ENCODE measurements at regions not wholly inside any gene's neighbourhood (a gene's known extent, or its start where the extent isn't known, plus 50 kb on each side); places are given as distances from the start of the nearest gene placed in this dataset.

DNA sequence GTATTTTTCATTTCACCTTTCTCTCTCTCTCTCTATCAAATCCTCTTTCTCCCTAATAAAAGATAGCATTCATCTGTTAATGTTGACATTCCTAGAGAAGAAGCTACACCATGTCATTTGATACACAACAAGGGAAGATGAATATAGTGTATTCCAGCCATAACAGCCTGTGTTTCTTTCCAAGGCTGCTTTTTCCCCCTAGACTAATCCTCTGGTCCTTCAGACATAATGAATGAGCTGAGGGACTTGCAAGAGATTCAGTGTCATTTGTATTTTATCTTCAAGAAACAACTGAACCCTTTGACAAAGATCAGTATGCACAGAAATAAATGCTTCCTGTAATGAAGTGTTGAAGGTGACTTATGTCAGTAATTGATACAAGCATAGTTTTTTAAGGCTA, 284.0 kb upstream of the NXPH2 start:
- TF ChIP-seq, protein P1, sequence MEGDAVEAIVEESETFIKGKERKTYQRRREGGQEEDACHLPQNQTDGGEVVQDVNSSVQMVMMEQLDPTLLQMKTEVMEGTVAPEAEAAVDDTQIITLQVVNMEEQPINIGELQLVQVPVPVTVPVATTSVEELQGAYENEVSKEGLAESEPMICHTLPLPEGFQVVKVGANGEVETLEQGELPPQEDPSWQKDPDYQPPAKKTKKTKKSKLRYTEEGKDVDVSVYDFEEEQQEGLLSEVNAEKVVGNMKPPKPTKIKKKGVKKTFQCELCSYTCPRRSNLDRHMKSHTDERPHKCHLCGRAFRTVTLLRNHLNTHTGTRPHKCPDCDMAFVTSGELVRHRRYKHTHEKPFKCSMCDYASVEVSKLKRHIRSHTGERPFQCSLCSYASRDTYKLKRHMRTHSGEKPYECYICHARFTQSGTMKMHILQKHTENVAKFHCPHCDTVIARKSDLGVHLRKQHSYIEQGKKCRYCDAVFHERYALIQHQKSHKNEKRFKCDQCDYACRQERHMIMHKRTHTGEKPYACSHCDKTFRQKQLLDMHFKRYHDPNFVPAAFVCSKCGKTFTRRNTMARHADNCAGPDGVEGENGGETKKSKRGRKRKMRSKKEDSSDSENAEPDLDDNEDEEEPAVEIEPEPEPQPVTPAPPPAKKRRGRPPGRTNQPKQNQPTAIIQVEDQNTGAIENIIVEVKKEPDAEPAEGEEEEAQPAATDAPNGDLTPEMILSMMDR (IDR thresholded peaks at IDR 0.05), result no peak
- no peak for TF ChIP-seq POLR2A (IDR thresholded peaks at IDR 0.05)
